Activated CD4-positive, alpha-beta T cell treated with anti-CD3 and anti-CD28 coated beads, Interleukin-2, amount 50 U/mL, for 48 hours (primary cell): ENCODE measurements at regions not wholly inside any gene's neighbourhood (a gene's known extent, or its start where the extent isn't known, plus 50 kb on each side); places are given as distances from the start of the nearest gene placed in this dataset.
"Not testable (repeated sequence)": the region's sequence is repeated elsewhere in the genome, so short reads cannot be mapped to it uniquely, and the experiment has no call there.

Experiments
- DNase-seq, 2 experiments: peaks; one replicate each; pipeline ENCODE4 v3.0.0-alpha.2; 2020

- DNase-seq: no peak
Observed at GRCh38 chr17:71423871-71424546, 696.8 kb upstream of the SOX9 start.

- no peak for DNase-seq
Observed at GRCh38 chr17:71427801-71428200, 693.0 kb upstream of the SOX9 start.

GRCh38 chr17:71428897-71429296, 691.9 kb upstream of the SOX9 start:
- no peak for DNase-seq

- DNase-seq: no peak
Observed at GRCh38 chr17:71430281-71430680, 690.5 kb upstream of the SOX9 start.

GRCh38 chr17:71431146-71431545, 689.7 kb upstream of the SOX9 start:
- no peak for DNase-seq

GRCh38 chr17:71432378-71433315, 688.2 kb upstream of the SOX9 start:
- no peak for DNase-seq

GRCh38 chr17:71434716-71435115, 686.1 kb upstream of the SOX9 start:
- DNase-seq: no peak

- DNase-seq: no peak
Observed at GRCh38 chr17:71436479-71436878, 684.3 kb upstream of the SOX9 start.

- DNase-seq: no peak
Observed at GRCh38 chr17:71437166-71437565, 683.7 kb upstream of the SOX9 start.

- no peak for DNase-seq
Observed at GRCh38 chr17:71438631-71439146, 682.1 kb upstream of the SOX9 start.

- DNase-seq: no peak
Observed at GRCh38 chr17:71440513-71440912, 680.3 kb upstream of the SOX9 start.

GRCh38 chr17:71441098-71441497, 679.7 kb upstream of the SOX9 start:
- DNase-seq: no peak

- no peak for DNase-seq
Observed at GRCh38 chr17:71444078-71444477, 676.7 kb upstream of the SOX9 start.

GRCh38 chr17:71446645-71447437, 674.0 kb upstream of the SOX9 start:
- DNase-seq: no peak

- DNase-seq: no peak
Observed at GRCh38 chr17:71447644-71448043, 673.2 kb upstream of the SOX9 start.

- not testable (repeated sequence) for DNase-seq
Observed at GRCh38 chr17:71450657-71451056, 670.2 kb upstream of the SOX9 start.

- DNase-seq: no peak
Observed at GRCh38 chr17:71453876-71454422, 666.9 kb upstream of the SOX9 start.

- no peak for DNase-seq
Observed at GRCh38 chr17:71455219-71455618, 665.6 kb upstream of the SOX9 start.

GRCh38 chr17:71458322-71458721, 662.5 kb upstream of the SOX9 start:
- DNase-seq: no peak

- no peak for DNase-seq
Observed at GRCh38 chr17:71460943-71461342, 659.9 kb upstream of the SOX9 start.

- no peak for DNase-seq
Observed at GRCh38 chr17:71461498-71462169, 659.2 kb upstream of the SOX9 start.

- DNase-seq: no peak
Observed at GRCh38 chr17:71464241-71464640, 656.6 kb upstream of the SOX9 start.
